Esophagus muscularis mucosa (tissue), 4 donors: ENCODE measurements at regions not wholly inside any gene's neighbourhood (a gene's known extent, or its start where the extent isn't known, plus 50 kb on each side); places are given as distances from the start of the nearest gene placed in this dataset.
"Not testable (repeated sequence)": the region's sequence is repeated elsewhere in the genome, so short reads cannot be mapped to it uniquely, and the experiment has no call there.

ENCODE experiments used
- DNase-seq: peaks from one replicate; pipeline ENCODE4 v3.0.0-alpha.2; 2017; ENCODE audit errors: extremely low spot score
- H3K27ac ChIP-seq, 4 donors: fragments of 200-600 bp; sonication (generic); replicated peaks in 1 of 4; 1 replicate in 3 of 4; 2 replicates in 1 of 4; pipeline ENCODE4 v1.5.1; 2016 to 2019; ENCODE audit warnings: mild to moderate bottlenecking in 1 of 4
- H3K27me3 ChIP-seq, 4 donors: fragments of 200-600 bp; sonication (generic); one replicate each; pipeline versions ENCODE4 v1.5.1 to v1.6.0; 2016 to 2019
- H3K36me3 ChIP-seq, 4 donors: fragments of 200-600 bp; sonication (generic); one replicate each; pipeline ENCODE4 v1.5.1; 2016 to 2019
- H3K4me1 ChIP-seq, 4 donors: fragments of 200-600 bp; sonication (generic); one replicate each; pipeline ENCODE4 v1.5.1; 2016 to 2019
- H3K4me3 ChIP-seq, 4 donors: fragments of 200-600 bp; sonication (generic); 1 replicate in 2 of 4; 2 replicates in 2 of 4; pipeline ENCODE4 v1.5.1; 2016 to 2019; ENCODE audit warnings: mild to moderate bottlenecking in 4 of 4, moderate library complexity in 1 of 4
- H3K9me3 ChIP-seq, 4 donors: fragments of 200-600 bp; sonication (generic); 1 replicate in 3 of 4; 2 replicates in 1 of 4; pipeline ENCODE4 v1.5.1; 2016 to 2019
- CTCF ChIP-seq, 3 experiments: fragments of 200-600 bp in 2 of 3; fragments of 450-650 bp in 1 of 3; sonication (generic) in 2 of 3; IDR thresholded peaks; one replicate each; pipeline ENCODE4 v1.5.1; 2017 to 2019; ENCODE audit warnings: antibody characterized with exemption in 3 of 3, mild to moderate bottlenecking in 2 of 3, moderate library complexity in 1 of 3
- EP300 ChIP-seq: sonication (generic); formaldehyde crosslinking; IDR thresholded peaks from one replicate; pipeline ENCODE4 v1.6.1; 2017; ENCODE audit warnings: antibody characterized with exemption
- POLR2A ChIP-seq: fragments of 450-650 bp; IDR thresholded peaks from one replicate; pipeline ENCODE4 v1.6.1; 2017; ENCODE audit warnings: antibody characterized with exemption, moderate library complexity, mild to moderate bottlenecking, low read depth
- POLR2AphosphoS5 ChIP-seq, 2 donors: sonication (generic); formaldehyde crosslinking; IDR thresholded peaks; one replicate each; pipeline ENCODE4 v1.6.1; 2017; ENCODE audit warnings: antibody characterized with exemption in 2 of 2
- WGBS: methylation state at CpG from one replicate; pipeline ENCODE4 v1.1.5; 2018; 5-methylcytosine and 5-hydroxymethylcytosine counted together
- intact Hi-C: fragments of 100-400 bp; cut with DNase I; formaldehyde crosslinking; loops from one replicate; pipeline ENCODE4 v1.15.1; 2023

GRCh38 chr9:7739595-7739994, 60.0 kb downstream of the DMAC1 start:
- Histone ChIP-seq H3K27ac (no peak overlapping the region), H3K9me3 (no peaks in the 10 kb centered on the region), H3K27me3 (no peaks in the 10 kb centered on the region), H3K4me3 (no peak overlapping the region), H3K36me3 (no peaks in the 10 kb centered on the region), H3K4me1 (no peaks in the 10 kb centered on the region)
- TF ChIP-seq EP300 (no peak), CTCF (IDR thresholded peaks at IDR 0.05) (no peak), POLR2AphosphoS5 (IDR thresholded peaks at IDR 0.05) (no peak)
- no peak for DNase-seq
- whole genome bisulfite sequencing = 83% methylated on average over 2 of the region's 2 CpGs
- intact Hi-C loops = no loop called here

DNA sequence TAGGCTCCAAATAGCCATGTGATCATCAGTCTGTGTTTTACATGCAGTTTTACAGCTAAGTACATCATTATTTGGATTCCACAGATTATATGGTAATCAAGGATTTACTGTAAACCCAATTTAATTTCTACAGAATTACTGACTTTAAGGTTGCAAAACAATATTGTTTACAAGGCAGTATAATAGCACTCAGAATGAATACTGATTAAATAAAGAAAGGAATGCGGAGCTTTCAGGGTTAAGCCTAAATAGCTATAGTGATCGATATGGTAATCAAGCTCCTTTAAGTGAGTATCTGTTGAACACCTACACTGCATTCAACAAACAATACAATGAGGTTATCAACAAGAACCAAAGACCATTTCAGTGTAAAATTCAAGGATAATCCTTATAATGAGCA, 64.3 kb downstream of the DMAC1 start:
- no peak overlapping the region for H3K4me3 ChIP-seq
- intact Hi-C loops = no loop called here
- H3K27ac ChIP-seq = no peak overlapping the region
- H3K36me3 ChIP-seq = no peaks in the 10 kb centered on the region
- DNase-seq = no peak
- no peaks in the 10 kb centered on the region for H3K9me3 ChIP-seq
- no peaks in the 10 kb centered on the region for H3K27me3 ChIP-seq
- no peak for TF ChIP-seq POLR2A
- TF ChIP-seq POLR2AphosphoS5 (IDR thresholded peaks at IDR 0.05) = no peak
- no peak for TF ChIP-seq EP300
- TF ChIP-seq CTCF (IDR thresholded peaks at IDR 0.05) = no peak
- WGBS = 87% methylated on average over 2 of the region's 2 CpGs
- no peaks in the 10 kb centered on the region for H3K4me1 ChIP-seq

DNA sequence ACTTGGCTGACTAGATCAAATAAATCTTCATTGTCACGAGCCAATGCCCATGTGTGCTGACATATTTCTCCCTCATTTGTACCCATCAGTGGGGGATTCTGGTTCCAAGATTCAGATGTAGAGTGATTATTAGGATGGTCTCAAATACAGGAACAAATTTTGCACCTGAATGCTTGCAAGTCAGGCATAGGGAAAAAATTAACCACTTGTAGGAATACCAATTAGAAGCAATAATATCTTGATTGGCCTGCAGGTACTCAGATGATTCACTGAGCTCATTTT, 69.5 kb downstream of the DMAC1 start:
- Histone ChIP-seq H3K27me3 (no peaks in the 10 kb centered on the region), H3K9me3 (no peaks in the 10 kb centered on the region), H3K4me1 (no peaks in the 10 kb centered on the region), H3K27ac (no peak overlapping the region), H3K36me3 (no peaks in the 10 kb centered on the region), H3K4me3 (no peak overlapping the region)
- no peak for DNase-seq
- TF ChIP-seq CTCF (IDR thresholded peaks at IDR 0.05) = no peak
- TF ChIP-seq EP300 = no peak
- TF ChIP-seq POLR2A = no peak
- TF ChIP-seq POLR2AphosphoS5 (IDR thresholded peaks at IDR 0.05) = no peak
- 87% methylated on average over 1 of the region's 1 CpG for WGBS
- intact Hi-C loops = no loop called here

- H3K36me3 ChIP-seq = no peaks in the 10 kb centered on the region
- H3K4me1 ChIP-seq = no peaks in the 10 kb centered on the region
- H3K27me3 ChIP-seq = no peaks in the 10 kb centered on the region
- H3K27ac ChIP-seq = no peak overlapping the region
- no peak overlapping the region for H3K4me3 ChIP-seq
- intact Hi-C loops = no loop called here
- no peaks in the 10 kb centered on the region for H3K9me3 ChIP-seq
- DNase-seq = no peak
- TF ChIP-seq EP300 (no peak), CTCF (IDR thresholded peaks at IDR 0.05) (no peak), POLR2AphosphoS5 (IDR thresholded peaks at IDR 0.05) (no peak), POLR2A (no peak)
- WGBS = 92% methylated on average over 5 of the region's 5 CpGs
Measured at GRCh38 chr9:7729371-7730163, 70.0 kb downstream of the DMAC1 start.

DNA sequence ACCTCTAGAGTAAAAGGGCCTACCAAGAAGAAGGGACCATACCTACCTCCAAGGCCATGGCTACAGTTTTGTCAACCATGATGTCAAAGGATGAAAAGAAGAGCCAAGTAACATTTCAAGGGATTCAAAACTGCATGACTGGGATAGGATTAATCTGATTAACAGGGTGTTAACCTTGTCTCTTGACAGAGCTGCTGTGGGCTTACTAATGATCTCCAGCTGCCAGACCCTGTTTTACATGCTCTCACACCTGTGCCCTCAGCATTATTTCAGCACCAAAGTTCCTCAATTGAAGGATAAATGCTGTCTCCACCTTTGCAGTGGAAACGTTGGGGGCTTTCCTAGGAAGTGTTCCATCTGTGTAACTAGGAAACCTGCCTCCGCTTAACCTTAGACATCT, 78.3 kb downstream of the DMAC1 start:
- no peaks in the 10 kb centered on the region for H3K9me3 ChIP-seq
- TF ChIP-seq POLR2A (no peak), POLR2AphosphoS5 (IDR thresholded peaks at IDR 0.05) (no peak), EP300 (no peak), CTCF (IDR thresholded peaks at IDR 0.05) (no peak)
- no peak overlapping the region for H3K27ac ChIP-seq
- intact Hi-C loops = no loop called here
- WGBS = 56% methylated on average over 2 of the region's 2 CpGs
- no peaks in the 10 kb centered on the region for H3K4me1 ChIP-seq
- H3K27me3 ChIP-seq = no peaks in the 10 kb centered on the region
- H3K4me3 ChIP-seq = no peak overlapping the region
- no peak for DNase-seq
- no peaks in the 10 kb centered on the region for H3K36me3 ChIP-seq

GRCh38 chr9:7713088-7713487, 86.5 kb downstream of the DMAC1 start:
- H3K36me3 ChIP-seq, intact Hi-C loops, H3K27me3 ChIP-seq, H3K9me3 ChIP-seq, H3K4me1 ChIP-seq, DNase-seq, H3K4me3 ChIP-seq, H3K27ac ChIP-seq: not testable (repeated sequence)
- WGBS = 89% methylated on average over 8 of the region's 8 CpGs
